ENCODE measurements at regions not wholly inside any gene's neighbourhood (a gene's known extent, or its start where the extent isn't known, plus 50 kb on each side); places are given as distances from the start of the nearest gene placed in this dataset.
"Not testable (repeated sequence)": the region's sequence is repeated elsewhere in the genome, so short reads cannot be mapped to it uniquely, and the experiment has no call there.

- H3K9me2 ChIP-seq (replicated peaks; ENCODE audit: insufficient read depth, low read length); H3K4me2 ChIP-seq (ENCODE audit: low read depth, low read length, poor library complexity, severe bottlenecking); H2AFZ ChIP-seq (ENCODE audit: low read depth, low read length, severe bottlenecking); H3K27me3 ChIP-seq (ENCODE audit: low read length); H3K4me3 ChIP-seq (ENCODE audit: insufficient read depth, low read length, poor library complexity, severe bottlenecking); H4K20me1 ChIP-seq (ENCODE audit: low read depth, low read length); H3F3A ChIP-seq (ENCODE audit: insufficient read depth); H3K9ac ChIP-seq (ENCODE audit: low read length); H3K36me3 ChIP-seq (ENCODE audit: low read length); H3K79me2 ChIP-seq (ENCODE audit: insufficient read depth, low read length); H3K9me3 ChIP-seq (ENCODE audit: insufficient read depth, low read length); H3K27ac ChIP-seq (ENCODE audit: low read depth, low read length): not testable (repeated sequence)
These were observed 53.1 kb upstream of the LPCAT1 start for GRCh38 chr5:1576851-1577250.

GRCh38 chr5:1575991-1576714 is 52.4 kb upstream of the LPCAT1 start:
- H3F3A ChIP-seq (ENCODE audit: insufficient read depth); H3K9me3 ChIP-seq (ENCODE audit: insufficient read depth, low read length); H3K4me2 ChIP-seq (ENCODE audit: low read depth, low read length, poor library complexity, severe bottlenecking); H3K36me3 ChIP-seq (ENCODE audit: low read length); H4K20me1 ChIP-seq (ENCODE audit: low read depth, low read length); H3K27me3 ChIP-seq (ENCODE audit: low read length); H3K4me3 ChIP-seq (ENCODE audit: insufficient read depth, low read length, poor library complexity, severe bottlenecking); H3K27ac ChIP-seq (ENCODE audit: low read depth, low read length); H3K9me2 ChIP-seq (replicated peaks; ENCODE audit: insufficient read depth, low read length); H2AFZ ChIP-seq (ENCODE audit: low read depth, low read length, severe bottlenecking); H3K9ac ChIP-seq (ENCODE audit: low read length); H3K79me2 ChIP-seq (ENCODE audit: insufficient read depth, low read length): not testable (repeated sequence)

- not testable (repeated sequence) for H3K9ac ChIP-seq (ENCODE audit: low read length); H3K27me3 ChIP-seq (ENCODE audit: low read length); H3K4me3 ChIP-seq (ENCODE audit: insufficient read depth, low read length, poor library complexity, severe bottlenecking); H4K20me1 ChIP-seq (ENCODE audit: low read depth, low read length); H2AFZ ChIP-seq (ENCODE audit: low read depth, low read length, severe bottlenecking); H3F3A ChIP-seq (ENCODE audit: insufficient read depth); H3K79me2 ChIP-seq (ENCODE audit: insufficient read depth, low read length); H3K27ac ChIP-seq (ENCODE audit: low read depth, low read length); H3K9me3 ChIP-seq (ENCODE audit: insufficient read depth, low read length); H3K9me2 ChIP-seq (replicated peaks; ENCODE audit: insufficient read depth, low read length); H3K4me2 ChIP-seq (ENCODE audit: low read depth, low read length, poor library complexity, severe bottlenecking)
- peaks cover 15% of the 10 kb centered on the region for H3K36me3 ChIP-seq (ENCODE audit: low read length)
These were observed 51.7 kb upstream of the LPCAT1 start for GRCh38 chr5:1575491-1575890.

- Histone ChIP-seq H3K9me3 (ENCODE audit: insufficient read depth, low read length) (peaks cover 12% of the 10 kb centered on the region; the same call in 1 of the 2 replicates), H3K36me3 (ENCODE audit: low read length) (peaks cover 16% of the 10 kb centered on the region)
- H3F3A ChIP-seq (ENCODE audit: insufficient read depth); H3K4me2 ChIP-seq (ENCODE audit: low read depth, low read length, poor library complexity, severe bottlenecking); H3K79me2 ChIP-seq (ENCODE audit: insufficient read depth, low read length); H3K9me2 ChIP-seq (replicated peaks; ENCODE audit: insufficient read depth, low read length); H3K9ac ChIP-seq (ENCODE audit: low read length); H3K4me3 ChIP-seq (ENCODE audit: insufficient read depth, low read length, poor library complexity, severe bottlenecking); H4K20me1 ChIP-seq (ENCODE audit: low read depth, low read length); H3K27me3 ChIP-seq (ENCODE audit: low read length); H3K27ac ChIP-seq (ENCODE audit: low read depth, low read length); H2AFZ ChIP-seq (ENCODE audit: low read depth, low read length, severe bottlenecking): not testable (repeated sequence)
These were observed 50.2 kb upstream of the LPCAT1 start for GRCh38 chr5:1574023-1574318.

GRCh38 chr5:1573217-1574022 is 49.7 kb upstream of the LPCAT1 start:
- H3K27ac ChIP-seq (ENCODE audit: low read depth, low read length); H3K4me2 ChIP-seq (ENCODE audit: low read depth, low read length, poor library complexity, severe bottlenecking); H3K9me2 ChIP-seq (replicated peaks; ENCODE audit: insufficient read depth, low read length); H3K27me3 ChIP-seq (ENCODE audit: low read length); H3K9ac ChIP-seq (ENCODE audit: low read length); H3F3A ChIP-seq (ENCODE audit: insufficient read depth); H3K4me3 ChIP-seq (ENCODE audit: insufficient read depth, low read length, poor library complexity, severe bottlenecking); H4K20me1 ChIP-seq (ENCODE audit: low read depth, low read length); H3K79me2 ChIP-seq (ENCODE audit: insufficient read depth, low read length); H2AFZ ChIP-seq (ENCODE audit: low read depth, low read length, severe bottlenecking): not testable (repeated sequence)
- peaks cover 12% of the 10 kb centered on the region; the same call in 1 of the 2 replicates for H3K9me3 ChIP-seq (ENCODE audit: insufficient read depth, low read length)
- H3K36me3 ChIP-seq (ENCODE audit: low read length): peaks cover 16% of the 10 kb centered on the region
